Astrocyte of the cerebellum (primary cell): ENCODE measurements at regions not wholly inside any gene's neighbourhood (a gene's known extent, or its start where the extent isn't known, plus 50 kb on each side); places are given as distances from the start of the nearest gene placed in this dataset.

Experiments used
- DNase-seq: peaks from one replicate; pipeline ENCODE4 v3.0.0-alpha.2; 2011; ENCODE audit warnings: low read depth
- H3K4me3 ChIP-seq: 2 replicates; pipeline ENCODE4 v1.5.1; 2011; ENCODE audit warnings: mild to moderate bottlenecking, low read depth, low read length, moderate library complexity
- in situ Hi-C: cut with HindIII; loops from 2 replicates; pipeline ENCODE4 v1.10.0; 2017; ENCODE audit warnings: low sequenced_read_pairs
- TF ChIP-seq, protein P1 (sequence below): IDR thresholded peaks from 2 replicates; pipeline ENCODE4 v1.5.1; 2012; ENCODE audit warnings: low read length, low read depth, moderate library complexity, mild to moderate bottlenecking; ENCODE audit errors: missing control alignments

DNA sequence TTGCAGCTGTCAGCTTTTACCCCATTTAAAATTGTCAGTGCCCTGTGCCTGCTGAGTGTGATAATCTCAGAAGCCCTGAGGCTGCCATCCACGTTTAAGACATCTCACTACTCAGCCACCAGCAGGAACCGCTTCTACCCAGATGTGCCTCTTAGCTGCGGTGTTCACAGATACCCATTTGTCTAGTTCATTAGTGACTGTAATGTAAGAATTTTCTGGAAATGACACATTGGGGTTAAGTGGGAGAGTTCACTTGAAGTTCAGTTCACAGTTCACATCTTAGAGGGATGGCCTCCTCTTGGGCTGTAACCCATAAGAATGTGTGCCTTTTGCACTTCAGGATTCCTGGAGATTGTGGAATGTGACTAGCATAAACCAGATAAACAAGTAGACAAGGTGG is 477.7 kb downstream of the BTBD3 start:
- in situ Hi-C loops = no loop called here
- DNase-seq = no peak
- TF ChIP-seq, protein P1, sequence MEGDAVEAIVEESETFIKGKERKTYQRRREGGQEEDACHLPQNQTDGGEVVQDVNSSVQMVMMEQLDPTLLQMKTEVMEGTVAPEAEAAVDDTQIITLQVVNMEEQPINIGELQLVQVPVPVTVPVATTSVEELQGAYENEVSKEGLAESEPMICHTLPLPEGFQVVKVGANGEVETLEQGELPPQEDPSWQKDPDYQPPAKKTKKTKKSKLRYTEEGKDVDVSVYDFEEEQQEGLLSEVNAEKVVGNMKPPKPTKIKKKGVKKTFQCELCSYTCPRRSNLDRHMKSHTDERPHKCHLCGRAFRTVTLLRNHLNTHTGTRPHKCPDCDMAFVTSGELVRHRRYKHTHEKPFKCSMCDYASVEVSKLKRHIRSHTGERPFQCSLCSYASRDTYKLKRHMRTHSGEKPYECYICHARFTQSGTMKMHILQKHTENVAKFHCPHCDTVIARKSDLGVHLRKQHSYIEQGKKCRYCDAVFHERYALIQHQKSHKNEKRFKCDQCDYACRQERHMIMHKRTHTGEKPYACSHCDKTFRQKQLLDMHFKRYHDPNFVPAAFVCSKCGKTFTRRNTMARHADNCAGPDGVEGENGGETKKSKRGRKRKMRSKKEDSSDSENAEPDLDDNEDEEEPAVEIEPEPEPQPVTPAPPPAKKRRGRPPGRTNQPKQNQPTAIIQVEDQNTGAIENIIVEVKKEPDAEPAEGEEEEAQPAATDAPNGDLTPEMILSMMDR = no peak
- H3K4me3 ChIP-seq = no peak overlapping the region

DNA sequence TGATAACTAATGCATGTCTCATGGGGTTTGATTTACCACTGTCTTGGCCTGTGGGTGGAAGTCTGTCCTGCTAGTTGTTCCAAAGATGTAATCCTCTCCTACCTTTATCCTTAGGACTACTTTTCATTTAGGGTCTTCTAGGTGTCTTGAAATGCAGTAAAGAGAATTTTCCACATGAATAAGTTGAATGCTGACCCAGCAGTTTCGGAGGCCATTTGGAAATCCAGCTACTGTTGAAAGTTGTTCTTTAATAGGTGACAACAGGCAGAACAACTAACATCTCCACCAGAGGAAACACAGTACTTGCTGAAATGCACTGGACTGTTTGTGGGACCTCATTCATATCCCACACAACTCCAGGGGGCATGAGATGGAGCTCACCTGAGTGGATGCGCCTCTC is 478.1 kb downstream of the BTBD3 start:
- no peak overlapping the region for H3K4me3 ChIP-seq
- DNase-seq = no peak
- TF ChIP-seq, protein P1 = no peak
- in situ Hi-C loops = no loop called here

DNA sequence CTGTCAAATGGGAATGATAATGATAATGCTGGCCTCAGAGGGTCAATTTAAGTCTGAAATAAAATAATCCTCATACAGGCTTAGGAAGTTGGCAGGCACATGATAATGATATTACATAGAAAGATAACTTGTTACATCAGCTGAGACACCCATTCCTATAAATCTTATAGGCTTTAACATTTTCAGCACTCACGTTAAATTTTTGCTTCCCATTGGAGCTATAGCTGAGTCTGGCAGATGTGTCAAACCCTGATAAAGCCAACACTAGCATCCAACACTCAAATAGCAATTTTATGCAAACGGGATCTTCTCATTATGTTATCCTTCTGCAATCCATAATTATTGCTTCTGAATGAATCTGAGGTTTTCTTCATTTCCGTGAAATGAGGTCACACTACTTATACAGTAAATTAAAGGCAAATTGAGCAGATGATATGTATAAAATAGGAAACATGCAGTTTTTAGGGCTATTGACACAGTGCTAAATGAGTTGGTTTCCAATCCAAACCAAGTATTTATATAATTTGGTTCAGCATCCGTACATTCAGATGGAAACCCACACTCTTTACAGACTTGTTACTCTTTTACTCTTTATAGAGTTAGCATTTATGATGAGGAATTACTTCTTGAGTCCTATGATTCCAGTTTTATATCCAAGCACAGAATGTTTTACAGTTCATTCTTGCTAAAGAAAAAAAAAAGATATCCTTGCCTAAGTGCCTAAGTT is 481.6 kb downstream of the BTBD3 start:
- no peak overlapping the region for H3K4me3 ChIP-seq
- TF ChIP-seq, protein P1 = no peak
- DNase-seq = no peak
- in situ Hi-C loops = no loop called here

DNA sequence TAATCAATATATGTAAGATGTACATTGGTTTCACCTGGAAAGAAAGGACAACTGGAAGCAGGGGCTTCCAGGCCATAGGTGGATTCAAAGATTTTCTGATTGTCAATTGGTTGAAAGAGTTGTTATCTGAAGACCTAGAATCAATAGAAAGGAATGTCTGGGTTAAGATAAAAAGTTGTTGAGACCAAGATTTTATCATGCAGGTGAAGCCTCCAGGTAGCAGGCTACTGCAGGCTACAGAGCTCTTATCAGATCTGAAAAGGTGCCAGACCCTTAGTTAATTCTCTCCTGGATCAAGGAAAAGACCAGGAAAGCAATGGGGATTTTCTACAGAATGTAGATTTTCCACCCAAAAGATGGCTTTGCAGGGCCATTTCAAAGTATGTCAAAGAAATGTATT is 487.2 kb downstream of the BTBD3 start:
- no peak for DNase-seq
- no peak overlapping the region for H3K4me3 ChIP-seq
- TF ChIP-seq, protein P1 = no peak
- in situ Hi-C loops = no loop called here

DNA sequence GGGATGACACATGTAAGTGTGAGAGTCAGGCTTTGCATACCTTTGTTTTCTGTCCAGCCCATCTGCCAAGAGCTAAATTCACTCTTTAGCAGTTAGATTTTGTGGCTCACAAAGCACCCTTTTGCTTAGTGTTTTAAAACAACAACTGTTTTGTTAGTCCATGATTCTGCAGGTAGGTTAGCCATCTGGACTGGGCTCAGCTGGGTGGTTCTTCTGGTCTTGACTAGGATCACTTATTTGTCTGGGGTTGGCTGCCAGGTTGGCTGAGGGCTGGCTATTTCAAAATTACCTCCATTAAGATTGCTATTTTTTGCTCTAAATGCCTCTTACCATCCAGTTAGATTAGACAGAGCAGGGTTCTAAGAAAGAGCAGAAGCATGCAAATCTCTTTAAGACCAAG is 489.3 kb downstream of the BTBD3 start:
- in situ Hi-C loops = no loop called here
- DNase-seq = no peak
- TF ChIP-seq, protein P1 = no peak
- H3K4me3 ChIP-seq = no peak overlapping the region

DNA sequence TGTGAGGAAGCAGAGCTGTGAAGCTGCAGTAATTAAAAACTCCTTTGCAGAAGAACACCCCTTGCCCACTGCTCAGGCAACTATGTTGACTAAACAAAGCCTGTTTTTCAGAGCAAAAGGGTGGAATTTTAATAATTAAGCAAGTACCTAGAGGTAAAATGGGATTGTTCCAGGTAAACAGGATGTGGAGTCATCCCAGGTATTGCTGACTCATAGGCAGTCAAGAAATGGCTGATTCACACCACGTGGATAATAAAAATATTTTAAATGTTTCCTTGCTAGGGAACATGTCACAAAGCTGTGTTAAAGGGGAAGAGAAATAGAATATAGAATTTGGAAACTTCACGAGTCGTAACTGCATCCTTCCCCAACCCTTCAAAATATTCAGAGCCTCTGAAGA is 491.8 kb downstream of the BTBD3 start:
- no peak for DNase-seq
- no peak overlapping the region for H3K4me3 ChIP-seq
- in situ Hi-C loops = no loop called here
- TF ChIP-seq, protein P1 = no peak

DNA sequence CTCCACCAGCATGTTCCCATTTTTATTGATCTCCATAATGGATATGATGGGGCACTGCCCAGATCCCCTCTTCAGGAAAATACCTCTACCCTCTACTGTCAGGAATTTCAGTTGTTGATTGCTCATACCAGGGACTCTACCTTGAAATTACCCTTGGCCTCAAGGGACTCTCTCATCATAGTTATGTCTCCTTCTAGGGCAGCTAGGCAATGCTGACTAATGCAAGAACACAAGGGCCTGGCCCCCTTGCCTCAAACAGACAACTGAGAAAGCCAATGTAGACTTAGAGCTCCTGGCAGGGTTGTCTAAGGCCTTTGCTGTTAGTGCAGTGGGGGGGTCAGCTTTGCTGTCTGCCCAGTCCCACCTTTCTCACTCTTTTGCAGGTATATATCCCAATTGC is 493.1 kb downstream of the BTBD3 start:
- H3K4me3 ChIP-seq = no peak overlapping the region
- in situ Hi-C loops = no loop called here
- TF ChIP-seq, protein P1 = no peak
- no peak for DNase-seq
